Activated CD8-positive, alpha-beta T cell treated with anti-CD3 and anti-CD28 coated beads for 36 hours (primary cell): ENCODE measurements at regions not wholly inside any gene's neighbourhood (a gene's known extent, or its start where the extent isn't known, plus 50 kb on each side); places are given as distances from the start of the nearest gene placed in this dataset.

ENCODE experiments used
- ATAC-seq: fragments of 200-7000 bp; cut with Tn5 transposase; one replicate; pipeline ENCODE4 v1.10.0; 2021; ENCODE audit warnings: mild to moderate bottlenecking, moderate library complexity
- CTCF ChIA-PET: fragments of 350-600 bp; sonication (Branson Sonifier 250); formaldehyde crosslinking; loops from one replicate; lab custom pipeline; 2021; ENCODE audit warnings: antibody characterized with exemption; lab: Charles Lee
- POLR2A ChIA-PET: fragments of 350-600 bp; sonication (Branson Sonifier 250); formaldehyde crosslinking; loops from one replicate; lab custom pipeline; 2021; ENCODE audit warnings: antibody characterized with exemption; lab: Charles Lee
- DNase-seq: peaks from one replicate; pipeline ENCODE4 v3.0.0-alpha.2; 2020
- H3K27ac Mint-ChIP-seq: one replicate; pipeline ENCODE4 v1.8.0; 2021; ENCODE audit warnings: mild to moderate bottlenecking, mixed read lengths
- H3K27me3 Mint-ChIP-seq: one replicate; pipeline ENCODE4 v1.8.0; 2021; ENCODE audit warnings: mixed read lengths
- H3K36me3 Mint-ChIP-seq: one replicate; pipeline ENCODE4 v1.8.0; 2021; ENCODE audit warnings: low read depth, mixed read lengths
- H3K4me1 Mint-ChIP-seq: one replicate; pipeline ENCODE4 v1.8.0; 2021; ENCODE audit warnings: low read depth, mixed read lengths
- H3K4me3 Mint-ChIP-seq: one replicate; pipeline ENCODE4 v1.8.0; 2021; ENCODE audit warnings: mild to moderate bottlenecking, moderate library complexity, mixed read lengths
- H3K9me3 Mint-ChIP-seq: one replicate; pipeline ENCODE4 v1.8.0; 2021; ENCODE audit warnings: mixed read lengths
- intact Hi-C: fragments of 100-400 bp; cut with micrococcal nuclease; formaldehyde crosslinking; loops from one replicate; pipeline ENCODE4 v1.10.0; 2022
- TF ChIP-seq, protein P1 (sequence below): fragments of 200-600 bp; IDR thresholded peaks from one replicate; pipeline ENCODE4 v1.8.0; 2022; ENCODE audit warnings: antibody characterized with exemption, mild to moderate bottlenecking

DNA sequence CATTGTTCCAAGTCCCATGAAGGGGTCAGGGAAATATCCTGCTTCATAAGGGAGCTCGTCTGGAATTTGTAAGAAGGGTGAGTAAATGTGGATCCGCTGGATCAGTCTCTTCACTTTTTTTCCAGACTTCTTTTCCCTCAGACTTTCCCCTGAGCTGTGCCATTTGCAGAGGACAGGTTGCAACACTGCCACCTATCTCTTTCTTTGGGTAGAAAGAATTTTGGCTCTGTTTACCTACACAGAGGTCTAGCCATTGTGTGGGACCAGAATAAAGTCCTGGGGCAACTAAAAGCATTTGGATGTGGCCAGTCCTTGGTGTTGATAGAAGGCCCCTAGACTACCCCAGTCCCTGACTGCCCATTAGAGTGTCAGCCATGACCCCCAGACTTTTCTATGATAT lies 1146.7 kb upstream of the PRMT6 start:
- ChIA-PET POLR2A (no interaction called here), CTCF (interaction anchor here (0.6 kb wide), 1 partner anchor 170 kb away, joined by 3 read pairs; no protein-coding TSS in a partner anchor)
- Mint-ChIP-seq H3K27ac (no peak overlapping the region), H3K36me3 (no peaks in the 10 kb centered on the region), H3K27me3 (no peaks in the 10 kb centered on the region), H3K4me3 (no peak overlapping the region), H3K4me1 (no peaks in the 10 kb centered on the region), H3K9me3 (peaks cover 8% of the 10 kb centered on the region)
- TF ChIP-seq, protein P1, sequence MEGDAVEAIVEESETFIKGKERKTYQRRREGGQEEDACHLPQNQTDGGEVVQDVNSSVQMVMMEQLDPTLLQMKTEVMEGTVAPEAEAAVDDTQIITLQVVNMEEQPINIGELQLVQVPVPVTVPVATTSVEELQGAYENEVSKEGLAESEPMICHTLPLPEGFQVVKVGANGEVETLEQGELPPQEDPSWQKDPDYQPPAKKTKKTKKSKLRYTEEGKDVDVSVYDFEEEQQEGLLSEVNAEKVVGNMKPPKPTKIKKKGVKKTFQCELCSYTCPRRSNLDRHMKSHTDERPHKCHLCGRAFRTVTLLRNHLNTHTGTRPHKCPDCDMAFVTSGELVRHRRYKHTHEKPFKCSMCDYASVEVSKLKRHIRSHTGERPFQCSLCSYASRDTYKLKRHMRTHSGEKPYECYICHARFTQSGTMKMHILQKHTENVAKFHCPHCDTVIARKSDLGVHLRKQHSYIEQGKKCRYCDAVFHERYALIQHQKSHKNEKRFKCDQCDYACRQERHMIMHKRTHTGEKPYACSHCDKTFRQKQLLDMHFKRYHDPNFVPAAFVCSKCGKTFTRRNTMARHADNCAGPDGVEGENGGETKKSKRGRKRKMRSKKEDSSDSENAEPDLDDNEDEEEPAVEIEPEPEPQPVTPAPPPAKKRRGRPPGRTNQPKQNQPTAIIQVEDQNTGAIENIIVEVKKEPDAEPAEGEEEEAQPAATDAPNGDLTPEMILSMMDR = no peak
- ATAC-seq (no peak), DNase-seq (no peak)
- intact Hi-C loops = no loop called here

DNA sequence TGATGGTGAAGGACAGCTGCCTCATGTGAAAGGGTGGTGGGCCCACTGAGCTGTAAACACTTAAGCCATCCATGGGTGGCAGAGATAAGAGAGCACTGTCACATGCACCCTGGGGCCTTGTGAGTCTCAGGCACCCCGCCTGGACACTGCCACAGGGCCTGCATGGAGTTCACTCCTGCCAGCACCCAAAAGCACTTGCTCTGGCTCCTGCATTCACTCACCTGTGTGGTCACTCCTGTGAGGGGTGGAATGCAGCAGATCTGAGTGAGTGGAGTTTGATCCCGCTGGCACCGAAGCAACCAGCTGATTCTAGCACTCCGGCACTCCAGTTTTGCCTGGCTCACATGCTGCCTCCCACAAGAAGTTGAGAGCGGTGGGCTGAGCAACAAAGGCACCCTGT lies 1142.1 kb upstream of the PRMT6 start:
- Mint-ChIP-seq H3K36me3 (no peaks in the 10 kb centered on the region), H3K4me3 (no peak overlapping the region), H3K27ac (no peak overlapping the region), H3K4me1 (no peaks in the 10 kb centered on the region), H3K27me3 (no peaks in the 10 kb centered on the region), H3K9me3 (peaks cover 5% of the 10 kb centered on the region)
- TF ChIP-seq, protein P1 = no peak
- CTCF ChIA-PET = interaction anchor here (1.1 kb wide), 1 partner anchor 16 kb away, joined by 3 read pairs; no protein-coding TSS in a partner anchor
- no peak for DNase-seq
- ATAC-seq = no peak
- intact Hi-C loops = no loop called here
- POLR2A ChIA-PET = no interaction called here

DNA sequence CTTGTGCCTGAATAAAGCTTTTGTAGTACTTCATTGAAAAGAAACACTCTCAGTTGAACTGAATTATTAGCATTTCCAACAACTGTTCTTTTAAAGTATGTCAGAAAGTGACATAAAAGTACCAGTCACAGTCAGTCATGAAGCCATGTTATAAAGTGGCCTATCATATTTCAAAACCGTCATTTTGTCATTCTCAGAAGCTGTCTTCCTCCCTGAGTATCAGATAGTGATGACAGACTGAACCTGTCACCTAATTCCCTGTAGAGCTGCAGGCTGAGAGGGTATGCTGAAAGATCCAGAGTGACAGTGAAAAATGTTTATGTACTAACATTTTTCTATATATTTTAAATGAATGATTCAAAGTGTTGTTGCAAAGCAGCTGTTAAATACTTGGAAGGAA lies 1121.7 kb upstream of the PRMT6 start:
- ATAC-seq (no peak), DNase-seq (no peak)
- Mint-ChIP-seq H3K27ac (no peak overlapping the region), H3K4me1 (no peaks in the 10 kb centered on the region), H3K9me3 (peaks cover 9% of the 10 kb centered on the region), H3K27me3 (no peaks in the 10 kb centered on the region), H3K4me3 (no peak overlapping the region), H3K36me3 (no peaks in the 10 kb centered on the region)
- TF ChIP-seq, protein P1 = no peak
- ChIA-PET CTCF (no interaction called here), POLR2A (no interaction called here)
- intact Hi-C loops = no loop called here

DNA sequence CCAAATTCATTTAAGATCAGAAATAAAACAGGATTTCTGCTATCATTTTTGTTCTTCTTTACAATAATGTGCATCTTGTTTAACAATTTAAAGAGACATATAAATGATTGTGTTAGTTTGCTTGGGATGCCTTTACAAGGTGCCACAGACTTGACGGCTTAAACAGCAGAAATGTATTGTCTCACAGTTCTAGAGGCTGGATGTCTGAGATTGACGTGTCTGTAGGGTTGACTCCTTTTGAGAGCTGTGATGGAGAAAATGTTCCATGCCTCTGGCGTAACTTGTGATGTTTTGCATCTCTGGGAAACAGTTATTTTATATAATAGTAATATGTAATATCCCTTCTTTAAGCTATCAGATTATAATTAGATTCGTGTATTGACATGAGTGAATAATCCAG lies 1091.6 kb upstream of the PRMT6 start:
- intact Hi-C loops = no loop called here

DNA sequence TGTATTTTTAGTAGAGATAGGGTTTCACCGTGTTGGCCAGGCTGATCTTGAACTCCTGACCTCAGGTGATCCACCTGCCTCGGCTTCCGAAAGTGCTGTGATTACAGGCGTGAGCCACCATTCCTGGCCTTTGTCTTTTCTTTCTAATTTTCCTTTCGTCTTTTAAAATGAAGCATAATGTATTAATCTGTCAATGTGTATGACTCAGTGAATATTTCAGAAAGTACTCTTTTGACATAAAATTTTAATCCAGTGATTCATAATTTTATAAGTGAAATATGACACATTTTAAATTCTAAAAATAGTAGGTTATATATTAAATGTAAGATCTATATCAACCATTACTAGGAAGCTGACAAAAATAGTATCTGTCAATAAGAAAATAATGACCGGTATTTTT lies 1059.0 kb upstream of the PRMT6 start:
- ChIA-PET POLR2A (no interaction called here), CTCF (no interaction called here)
- no peaks in the 10 kb centered on the region for H3K36me3 Mint-ChIP-seq

More for the DNA sequence above, 1091.6 kb upstream of the PRMT6 start:
- H3K27me3 Mint-ChIP-seq = no peaks in the 10 kb centered on the region
- ChIA-PET CTCF (no interaction called here), POLR2A (no interaction called here)
- no peaks in the 10 kb centered on the region for H3K36me3 Mint-ChIP-seq
- peaks cover 11% of the 10 kb centered on the region for H3K9me3 Mint-ChIP-seq
- no peak overlapping the region for H3K4me3 Mint-ChIP-seq
- TF ChIP-seq, protein P1 = no peak
- no peaks in the 10 kb centered on the region for H3K4me1 Mint-ChIP-seq
- no peak overlapping the region for H3K27ac Mint-ChIP-seq
- ATAC-seq (no peak), DNase-seq (no peak)

More for the DNA sequence above, 1059.0 kb upstream of the PRMT6 start:
- ATAC-seq (no peak), DNase-seq (no peak)
- intact Hi-C loops = no loop called here
- Mint-ChIP-seq H3K9me3 (peaks cover 9% of the 10 kb centered on the region), H3K27ac (no peak overlapping the region), H3K4me1 (no peaks in the 10 kb centered on the region), H3K27me3 (no peaks in the 10 kb centered on the region), H3K4me3 (no peak overlapping the region)
- TF ChIP-seq, protein P1 = no peak
